PC-3 (cell line): ENCODE measurements at regions not wholly inside any gene's neighbourhood (a gene's known extent, or its start where the extent isn't known, plus 50 kb on each side); places are given as distances from the start of the nearest gene placed in this dataset.

Experiments used
- ATAC-seq: fragments of 200-7000 bp; cut with Tn5 transposase; 2 replicates; pipeline ENCODE4 v1.9.1; 2020; ENCODE audit warnings: mild to moderate bottlenecking, moderate library complexity
- BruUV-seq: library from RNA; stranded (reverse); fragments of 400-500 nt; replicated peaks from 2 replicates; lab custom pipeline; 2021; lab: Mats Ljungman, UMichigan
- CTCF ChIA-PET: fragments of 300-600 bp; sonication (Branson Sonifier 250); formaldehyde crosslinking; loops from one replicate; lab custom pipeline; 2022; ENCODE audit warnings: antibody characterized with exemption; lab: Charles Lee
- POLR2A ChIA-PET: fragments of 300-600 bp; sonication (Branson Sonifier 250); formaldehyde crosslinking; loops from one replicate; lab custom pipeline; 2022; ENCODE audit warnings: antibody characterized with exemption; ENCODE audit not compliant: unreplicated experiment; lab: Charles Lee
- DNase-seq: peaks from one replicate; pipeline ENCODE4 v3.0.0-alpha.2; 2015
- H2AFZ ChIP-seq: fragments of 300-600 bp; sonication (generic); 2 replicates; pipeline ENCODE4 v1.6.0; 2016; ENCODE audit warnings: antibody characterized with exemption, low read length
- H3F3A ChIP-seq: fragments of 300-600 bp; sonication (generic); one replicate; pipeline ENCODE4 v1.6.0; 2017; ENCODE audit warnings: antibody characterized with exemption, low read length, control low read depth, mild to moderate bottlenecking; ENCODE audit not compliant: unreplicated experiment
- H3K27ac ChIP-seq: fragments of 300-600 bp; sonication (generic); 2 replicates; pipeline ENCODE4 v1.5.1; 2016; ENCODE audit warnings: mild to moderate bottlenecking, low read length
- H3K27me3 ChIP-seq: fragments of 300-600 bp; sonication (generic); 2 replicates; pipeline ENCODE4 v1.6.1; 2016; ENCODE audit warnings: low read length, mixed read lengths
- H3K36me3 ChIP-seq: fragments of 300-600 bp; sonication (generic); 2 replicates; pipeline ENCODE4 v1.6.1; 2016; ENCODE audit warnings: low read depth, mixed run types, low read length, mixed read lengths
- H3K4me1 ChIP-seq: fragments of 300-600 bp; sonication (generic); 2 replicates; pipeline ENCODE4 v1.5.1; 2016; ENCODE audit warnings: low read length; ENCODE audit not compliant: insufficient read depth
- H3K4me2 ChIP-seq: fragments of 300-600 bp; sonication (generic); 2 replicates; pipeline ENCODE4 v1.6.0; 2016; ENCODE audit warnings: low read length
- H3K4me3 ChIP-seq: fragments of 300-600 bp; sonication (generic); 2 replicates; pipeline ENCODE4 v1.5.1; 2016; ENCODE audit warnings: mild to moderate bottlenecking, low read length, mixed read lengths
- H3K79me2 ChIP-seq: fragments of 300-600 bp; sonication (generic); 2 replicates; pipeline ENCODE4 v1.6.1; 2017; ENCODE audit warnings: low read length, mixed read lengths
- H3K9ac ChIP-seq: fragments of 300-600 bp; sonication (generic); 2 replicates; pipeline ENCODE4 v1.6.0; 2016; ENCODE audit warnings: mild to moderate bottlenecking, low read length
- H3K9me2 ChIP-seq: fragments of 300-600 bp; sonication (generic); replicated peaks from 2 replicates; pipeline ENCODE4 v1.6.1; 2016; ENCODE audit warnings: mixed run types, low read length, mixed read lengths
- H3K9me3 ChIP-seq: fragments of 300-600 bp; sonication (generic); 2 replicates; pipeline ENCODE4 v1.6.1; 2016; ENCODE audit warnings: low read length, mixed read lengths
- H4K20me1 ChIP-seq: fragments of 300-600 bp; sonication (generic); 2 replicates; pipeline ENCODE4 v1.6.1; 2016; ENCODE audit warnings: low read length, mixed read lengths
- CTCF ChIP-seq: fragments of 300-600 bp; sonication (generic); conservative IDR thresholded peaks from 2 replicates; pipeline ENCODE4 v1.5.1; 2017; ENCODE audit warnings: antibody characterized with exemption, low read depth, mild to moderate bottlenecking, low read length
- EZH2 ChIP-seq: fragments of 300-600 bp; sonication (generic); IDR thresholded peaks from one replicate; pipeline ENCODE4 v1.6.1; 2017; ENCODE audit warnings: antibody characterized with exemption, mild to moderate bottlenecking, low read length; ENCODE audit not compliant: unreplicated experiment
- EZH2phosphoT487 ChIP-seq: fragments of 300-600 bp; sonication (generic); IDR thresholded peaks from 2 replicates; pipeline ENCODE4 v1.6.1; 2018; ENCODE audit warnings: mild to moderate bottlenecking, antibody characterized with exemption, low read length, borderline replicate concordance
- intact Hi-C: fragments of 100-400 bp; cut with micrococcal nuclease; formaldehyde crosslinking; loops from 2 replicates; pipeline ENCODE4 v1.9.0; 2023

GRCh38 chr1:168386949-168387586 is 106.4 kb downstream of the TBX19 start:
- Histone ChIP-seq H3K27ac (peak overlapping the region; percentile 31; the same call in 1 of the 2 replicates), H3K4me3 (peak overlapping the region; percentile 8), H3K9me3 (no peaks in the 10 kb centered on the region), H3K36me3 (no peaks in the 10 kb centered on the region), H3K9ac (peak overlapping the region; percentile 15; the same call in 1 of the 2 replicates), H3K79me2 (no peaks in the 10 kb centered on the region), H3K27me3 (no peaks in the 10 kb centered on the region), H3K4me1 (peaks cover 24% of the 10 kb centered on the region), H4K20me1 (no peaks in the 10 kb centered on the region), H3K9me2 (no peaks in the 10 kb centered on the region), H2AFZ (peak overlapping the region; percentile 54), H3F3A (no peaks in the 10 kb centered on the region), H3K4me2 (peak overlapping the region; percentile 53)
- ChIA-PET CTCF (interaction anchor here (1.0 kb wide), 1 partner anchor 56 kb away, joined by 3 read pairs; no protein-coding TSS in a partner anchor), POLR2A (no interaction called here)
- DNase-seq: peak; percentile 59
- TF ChIP-seq EZH2: no peak
- peak; percentile 53 for TF ChIP-seq CTCF
- ATAC-seq: peak; percentile 26; the same call in 1 of the 2 replicates
- intact Hi-C loops: no loop called here
- BruUV-seq: no TSS peak

GRCh38 chr1:168386492-168386891 is 105.8 kb downstream of the TBX19 start:
- TF ChIP-seq EZH2phosphoT487 (no peak), EZH2 (no peak), CTCF (no peak)
- ChIA-PET CTCF (no interaction called here), POLR2A (no interaction called here)
- Histone ChIP-seq H3K4me1 (peaks cover 19% of the 10 kb centered on the region), H3K27ac (no peak overlapping the region), H3F3A (no peaks in the 10 kb centered on the region), H3K36me3 (no peaks in the 10 kb centered on the region), H3K4me2 (no peak overlapping the region), H3K9me3 (no peaks in the 10 kb centered on the region), H3K79me2 (no peaks in the 10 kb centered on the region), H3K27me3 (no peaks in the 10 kb centered on the region), H3K4me3 (no peak overlapping the region), H3K9ac (peak overlapping the region; percentile 15; the same call in 1 of the 2 replicates), H4K20me1 (no peaks in the 10 kb centered on the region), H3K9me2 (no peaks in the 10 kb centered on the region), H2AFZ (peak overlapping the region; percentile 54)
- ATAC-seq (no peak), DNase-seq (no peak)
- intact Hi-C loops: no loop called here
- BruUV-seq: no TSS peak

- peaks cover 11% of the 10 kb centered on the region for H3K4me1 ChIP-seq
- H3K27me3 ChIP-seq: no peaks in the 10 kb centered on the region
- no peak overlapping the region for H3K4me2 ChIP-seq
- CTCF ChIA-PET: no interaction called here
- intact Hi-C loops: no loop called here
- H3K9ac ChIP-seq: no peak overlapping the region
- H3K9me2 ChIP-seq: no peaks in the 10 kb centered on the region
- ATAC-seq (no peak), DNase-seq (no peak)
- no peak overlapping the region for H2AFZ ChIP-seq
- peak; percentile 43; the same call in 1 of the 2 replicates for TF ChIP-seq CTCF
- TF ChIP-seq EZH2: no peak
- no TSS peak for BruUV-seq
- H3K9me3 ChIP-seq: no peaks in the 10 kb centered on the region
- no peaks in the 10 kb centered on the region for H4K20me1 ChIP-seq
- no peaks in the 10 kb centered on the region for H3K36me3 ChIP-seq
- H3F3A ChIP-seq: no peaks in the 10 kb centered on the region
- no peak overlapping the region for H3K27ac ChIP-seq
- no peaks in the 10 kb centered on the region for H3K79me2 ChIP-seq
- no peak overlapping the region for H3K4me3 ChIP-seq
- POLR2A ChIA-PET: no interaction called here
Measured at GRCh38 chr1:168381850-168382249, 101.2 kb downstream of the TBX19 start.
